IMR-90 (cell line): ENCODE measurements at regions not wholly inside any gene's neighbourhood (a gene's known extent, or its start where the extent isn't known, plus 50 kb on each side); places are given as distances from the start of the nearest gene placed in this dataset.

ENCODE experiments used
- ATAC-seq: fragments of 200-7000 bp; cut with Tn5 transposase; 2 replicates; pipeline ENCODE4 v1.9.1; 2020; ENCODE audit warnings: low read depth, mild to moderate bottlenecking, moderate library complexity
- BruUV-seq: library from RNA; stranded (reverse); fragments of 400-500 nt; replicated peaks from 2 replicates; lab custom pipeline; 2021; lab: Mats Ljungman, UMichigan
- CTCF ChIA-PET: fragments of 300-600 bp; formaldehyde crosslinking; extraction: SDS; loops from one replicate; lab custom pipeline; 2021; ENCODE audit warnings: antibody characterized with exemption; lab: Yijun Ruan, JAX
- POLR2A ChIA-PET: fragments of 300-600 bp; sonication (Branson Sonifier 250); formaldehyde crosslinking; loops from one replicate; lab custom pipeline; 2022; ENCODE audit warnings: antibody characterized with exemption; ENCODE audit not compliant: unreplicated experiment; lab: Charles Lee
- DNase-seq: peaks from one replicate; pipeline ENCODE4 v3.0.0; 2013
- H2AFZ ChIP-seq: replicated peaks from 2 replicates; pipeline ENCODE3; 2013; ENCODE audit warnings: low read length, mild to moderate bottlenecking; ENCODE audit not compliant: poor library complexity
- H2AK5ac ChIP-seq: 2 replicates; pipeline ENCODE4 v1.6.1; 2013; ENCODE audit warnings: low read depth, low read length, inconsistent platforms
- H2AK9ac ChIP-seq: replicated peaks from 2 replicates; pipeline ENCODE3; 2013; ENCODE audit warnings: mild to moderate bottlenecking, low read depth, low read length, moderate library complexity; ENCODE audit not compliant: poor library complexity
- H2BK120ac ChIP-seq: 2 replicates; pipeline ENCODE4 v1.6.1; 2013; ENCODE audit warnings: low read depth, low read length, inconsistent platforms
- H2BK15ac ChIP-seq: 3 replicates; pipeline ENCODE4 v1.6.1; 2013; ENCODE audit warnings: low read depth, low read length, inconsistent platforms
- H2BK20ac ChIP-seq: 2 replicates; pipeline ENCODE4 v1.6.1; 2013; ENCODE audit warnings: low read depth, mild to moderate bottlenecking, inconsistent platforms, low read length, moderate library complexity
- H2BK5ac ChIP-seq: 2 replicates; pipeline ENCODE4 v1.6.1; 2013; ENCODE audit warnings: mild to moderate bottlenecking, low read depth, low read length, inconsistent platforms; ENCODE audit not compliant: poor library complexity, severe bottlenecking
- H3K14ac ChIP-seq: replicated peaks from 2 replicates; pipeline ENCODE4 v1.6.1; 2013; ENCODE audit warnings: low read depth, low read length, inconsistent platforms
- H3K18ac ChIP-seq: 2 replicates; pipeline ENCODE4 v1.6.1; 2013; ENCODE audit warnings: low read depth, low read length, control low read depth
- H3K23ac ChIP-seq: 2 replicates; pipeline ENCODE4 v1.6.1; 2013; ENCODE audit warnings: low read depth, low read length, inconsistent platforms
- H3K27ac ChIP-seq: 2 replicates; pipeline ENCODE4 v1.5.1; 2013; ENCODE audit warnings: mild to moderate bottlenecking, control low read depth, low read length; ENCODE audit not compliant: insufficient read depth
- H3K27me3 ChIP-seq: 2 replicates; pipeline ENCODE4 v1.6.1; 2013; ENCODE audit warnings: low read length; ENCODE audit not compliant: control insufficient read depth, insufficient read depth
- H3K36me3 ChIP-seq: 2 replicates; pipeline ENCODE4 v1.6.1; 2013; ENCODE audit warnings: low read length, mixed read lengths; ENCODE audit not compliant: control insufficient read depth, insufficient read depth
- H3K4ac ChIP-seq: 2 replicates; pipeline ENCODE4 v1.6.1; 2013; ENCODE audit warnings: low read depth, low read length, inconsistent platforms
- H3K4me1 ChIP-seq: 2 replicates; pipeline ENCODE4 v1.6.1; 2013; ENCODE audit warnings: low read length, mixed read lengths; ENCODE audit not compliant: control insufficient read depth, insufficient read depth
- H3K4me2 ChIP-seq: 2 replicates; pipeline ENCODE4 v1.6.1; 2013; ENCODE audit warnings: low read depth, mild to moderate bottlenecking, control low read depth, low read length, moderate library complexity
- H3K4me3 ChIP-seq: 2 replicates; pipeline ENCODE4 v1.5.1; 2013; ENCODE audit warnings: low read depth, mild to moderate bottlenecking, control low read depth, low read length, moderate library complexity; ENCODE audit not compliant: insufficient read depth
- H3K56ac ChIP-seq: 2 replicates; pipeline ENCODE4 v1.6.1; 2013; ENCODE audit warnings: low read length, inconsistent platforms; ENCODE audit not compliant: insufficient read depth; ENCODE audit errors: extremely low read depth
- H3K79me1 ChIP-seq, 2 experiments: 2 replicates each; pipeline ENCODE4 v1.6.1; 2013; ENCODE audit warnings: low read length in 2 of 2, inconsistent platforms in 1 of 2, low read depth in 1 of 2
- H3K9ac ChIP-seq: 2 replicates; pipeline ENCODE4 v1.6.1; 2013; ENCODE audit warnings: low read depth, low read length, control low read depth
- H3K9me1 ChIP-seq: 2 replicates; pipeline ENCODE4 v1.6.1; 2013; ENCODE audit warnings: low read length, inconsistent platforms; ENCODE audit not compliant: insufficient read depth
- H3K9me3 ChIP-seq: 2 replicates; pipeline ENCODE4 v1.6.1; 2013; ENCODE audit warnings: low read length; ENCODE audit not compliant: control insufficient read depth, insufficient read depth
- H4K20me1 ChIP-seq: 2 replicates; pipeline ENCODE4 v1.6.1; 2013; ENCODE audit warnings: low read length, inconsistent platforms; ENCODE audit not compliant: insufficient read depth
- H4K5ac ChIP-seq: 2 replicates; pipeline ENCODE4 v1.6.1; 2013; ENCODE audit warnings: mild to moderate bottlenecking, low read depth, low read length, control low read depth
- H4K8ac ChIP-seq, 2 experiments: 2 replicates each; pipeline ENCODE4 v1.6.1; 2013; ENCODE audit warnings: low read depth in 2 of 2, low read length in 2 of 2, control low read depth in 1 of 2, inconsistent platforms in 1 of 2
- H4K91ac ChIP-seq: 2 replicates; pipeline ENCODE4 v1.6.1; 2013; ENCODE audit warnings: low read depth, low read length, inconsistent platforms; ENCODE audit not compliant: insufficient read depth
- BHLHE40 ChIP-seq: fragments of 150-350 bp; IDR thresholded peaks from 2 replicates; pipeline ENCODE4 v1.6.1; 2016; ENCODE audit warnings: mild to moderate bottlenecking, low read depth, low read length
- CHD1 ChIP-seq: IDR thresholded peaks from 2 replicates; pipeline ENCODE4 v1.6.1; 2012; ENCODE audit warnings: low read depth, low read length, improper control_type of control experiment
- CTCF ChIP-seq: conservative IDR thresholded peaks from 2 replicates; pipeline ENCODE4 v1.5.1; 2012; ENCODE audit warnings: mild to moderate bottlenecking, low read depth, low read length, improper control_type of control experiment
- ELK1 ChIP-seq: fragments of 150-350 bp; IDR thresholded peaks from 2 replicates; pipeline ENCODE4 v1.6.1; 2016; ENCODE audit warnings: low read depth, mild to moderate bottlenecking, low read length, moderate library complexity, borderline replicate concordance
- MAZ ChIP-seq: IDR thresholded peaks from 2 replicates; pipeline ENCODE4 v1.6.1; 2012; ENCODE audit warnings: low read depth, mild to moderate bottlenecking, low read length, improper control_type of control experiment, moderate library complexity, borderline replicate concordance
- MXI1 ChIP-seq: IDR thresholded peaks from 2 replicates; pipeline ENCODE4 v1.6.1; 2012; ENCODE audit warnings: low read depth, mild to moderate bottlenecking, low read length, moderate library complexity, borderline replicate concordance
- NFE2L2 ChIP-seq: fragments of 150-350 bp; IDR thresholded peaks from 2 replicates; pipeline ENCODE4 v1.6.1; 2016; ENCODE audit warnings: low read depth, mild to moderate bottlenecking, low read length
- POLR2A ChIP-seq: IDR thresholded peaks from 2 replicates; pipeline ENCODE4 v1.6.1; 2012; ENCODE audit warnings: mild to moderate bottlenecking, low read depth, low read length
- RFX5 ChIP-seq: IDR thresholded peaks from 2 replicates; pipeline ENCODE4 v1.8.0; 2012; ENCODE audit warnings: low read depth, mild to moderate bottlenecking, low read length, moderate library complexity
- USF2 ChIP-seq: fragments of 150-350 bp; IDR thresholded peaks from 2 replicates; pipeline ENCODE4 v1.6.1; 2017; ENCODE audit warnings: mild to moderate bottlenecking, antibody characterized with exemption, low read length, low read depth
- WGBS, 2 experiments: methylation state at CpG; one replicate each; pipeline versions ENCODE4 v1.1.5 to v1.1.7; 2013; ENCODE audit warnings: missing lambda C conversion rate in 2 of 2; ENCODE audit not compliant: insufficient read length in 1 of 2; ENCODE audit errors: extremely low coverage in 2 of 2; 5-methylcytosine and 5-hydroxymethylcytosine counted together
- dilution Hi-C: fragments of 300-500 bp; cut with HindIII; formaldehyde crosslinking; loops from one replicate; pipeline ENCODE4 v1.14.3; 2018; ENCODE audit warnings: low sequenced_read_pairs; ENCODE audit not compliant: unreplicated experiment
- in situ Hi-C: fragments of 300-500 bp; cut with MboI; formaldehyde crosslinking; loops from 3 replicates; pipeline ENCODE4 v1.14.3; 2019; ENCODE audit warnings: low sequenced_read_pairs, inconsistent platforms, mixed read lengths
- intact Hi-C: fragments of 100-400 bp; cut with micrococcal nuclease; formaldehyde crosslinking; loops from 2 replicates; pipeline ENCODE4 v1.10.0; 2022

GRCh38 chr20:48214601-48215000 lies 429.3 kb upstream of the SULF2 start:
- in situ Hi-C loops (no loop called here), intact Hi-C loops (no loop called here), dilution Hi-C loops (no loop called here)
- H3K14ac ChIP-seq, result no peak overlapping the region
- DNase-seq (no peak), ATAC-seq (no peak)
- H3K27ac ChIP-seq, result no peak overlapping the region
- WGBS, 2 experiments, result no CpG with 5 or more reads among the region's 5 CpGs
- H3K79me1 ChIP-seq, result no peaks in the 10 kb centered on the region
- H2BK15ac ChIP-seq, result no peak overlapping the region
- H3K56ac ChIP-seq, result no peak overlapping the region
- H3K27me3 ChIP-seq, result no peaks in the 10 kb centered on the region; the same call in 1 of the 2 replicates
- no peak overlapping the region for H4K91ac ChIP-seq
- BruUV-seq, result no TSS peak
- H3K36me3 ChIP-seq, result no peaks in the 10 kb centered on the region
- no peak overlapping the region for H2BK120ac ChIP-seq
- H2BK20ac ChIP-seq, result no peak overlapping the region
- ChIA-PET POLR2A (no interaction called here), CTCF (no interaction called here)
- no peak overlapping the region for H3K23ac ChIP-seq
- H4K5ac ChIP-seq, result no peak overlapping the region
- no peak overlapping the region for H2BK5ac ChIP-seq
- no peak overlapping the region for H3K4me2 ChIP-seq
- no peak overlapping the region for H2AFZ ChIP-seq
- H3K18ac ChIP-seq, result no peak overlapping the region
- no peak for TF ChIP-seq CHD1
- TF ChIP-seq CTCF, result no peak
- TF ChIP-seq RFX5, result no peak
- no peak for TF ChIP-seq ELK1
- TF ChIP-seq NFE2L2, result no peak
- TF ChIP-seq MAZ, result no peak
- no peak for TF ChIP-seq BHLHE40
- TF ChIP-seq MXI1, result no peak
- TF ChIP-seq USF2, result no peak
- no peak for TF ChIP-seq POLR2A
- no peaks in the 10 kb centered on the region for H3K4me1 ChIP-seq
- no peak overlapping the region for H4K8ac ChIP-seq
- H4K20me1 ChIP-seq, result no peaks in the 10 kb centered on the region
- H2AK5ac ChIP-seq, result no peak overlapping the region
- H3K9me1 ChIP-seq, result no peaks in the 10 kb centered on the region
- H3K9me3 ChIP-seq, result no peaks in the 10 kb centered on the region
- no peak overlapping the region for H2AK9ac ChIP-seq
- no peak overlapping the region for H3K9ac ChIP-seq
- no peak overlapping the region for H3K4me3 ChIP-seq
- H3K4ac ChIP-seq, result no peak overlapping the region
